GM23248 (cell line): ENCODE measurements at regions not wholly inside any gene's neighbourhood (a gene's known extent, or its start where the extent isn't known, plus 50 kb on each side); places are given as distances from the start of the nearest gene placed in this dataset.

ENCODE experiments used
- EZH2 ChIP-seq: fragments of 200-600 bp; sonication (generic); IDR thresholded peaks from 2 replicates; pipeline ENCODE4 v1.6.1; 2018; ENCODE audit warnings: antibody characterized with exemption, mild to moderate bottlenecking; ENCODE audit not compliant: insufficient read depth, poor library complexity, severe bottlenecking
- EZH2phosphoT487 ChIP-seq: fragments of 200-600 bp; sonication (generic); IDR thresholded peaks from 2 replicates; pipeline ENCODE4 v1.6.1; 2018; ENCODE audit warnings: antibody characterized with exemption, moderate library complexity, mild to moderate bottlenecking, low read depth; ENCODE audit not compliant: insufficient read depth

- TF ChIP-seq EZH2: no peak
- no peak for TF ChIP-seq EZH2phosphoT487
These were observed 1034.2 kb downstream of the SORCS3 start for GRCh38 chr10:105675333-105675732.
